Ishikawa (cell line): ENCODE measurements at regions not wholly inside any gene's neighbourhood (a gene's known extent, or its start where the extent isn't known, plus 50 kb on each side); places are given as distances from the start of the nearest gene placed in this dataset.

Source experiments
- CEBPB ChIP-seq: IDR thresholded peaks from 2 replicates; pipeline ENCODE4 v1.6.1; 2012
- YY1 ChIP-seq: IDR thresholded peaks from 2 replicates; pipeline ENCODE4 v1.6.1; 2012; ENCODE audit warnings: low read depth

DNA sequence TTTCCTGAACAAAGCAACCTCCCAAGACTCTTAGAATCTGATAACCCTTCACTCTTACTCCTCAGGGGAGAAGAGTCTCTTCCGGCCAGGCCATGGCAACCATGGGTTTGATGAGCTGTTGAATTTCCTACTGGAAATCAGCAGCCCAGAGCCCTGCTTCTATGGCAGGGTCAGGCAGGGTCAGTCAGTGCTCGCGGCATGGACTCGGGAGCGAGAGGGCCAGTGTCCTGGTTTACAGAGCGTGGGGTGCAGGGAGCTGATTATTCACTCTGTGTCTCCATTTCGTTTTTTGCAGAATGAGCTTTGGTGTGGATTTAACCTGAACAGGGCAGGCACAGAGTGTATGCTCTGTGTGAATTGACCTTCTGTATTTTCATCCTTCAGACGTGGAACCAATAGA lies 340.6 kb upstream of the SFSWAP start:
- TF ChIP-seq CEBPB (no peak), YY1 (no peak)
